KOPT-K1 (cell line): ENCODE measurements at regions not wholly inside any gene's neighbourhood (a gene's known extent, or its start where the extent isn't known, plus 50 kb on each side); places are given as distances from the start of the nearest gene placed in this dataset.
"Not testable (repeated sequence)": the region's sequence is repeated elsewhere in the genome, so short reads cannot be mapped to it uniquely, and the experiment has no call there.

Experiments
- H3K27ac ChIP-seq: fragments of 200-600 bp; sonication (generic); 2 replicates; pipeline ENCODE4 v1.5.1; 2016; ENCODE audit warnings: antibody characterized with exemption, mild to moderate bottlenecking, low read depth, low read length; ENCODE audit not compliant: poor library complexity, severe bottlenecking
- H3K36me3 ChIP-seq: fragments of 200-600 bp; sonication (generic); 2 replicates; pipeline ENCODE4 v1.5.1; 2017; ENCODE audit warnings: antibody characterized with exemption, mild to moderate bottlenecking, low read length, moderate library complexity; ENCODE audit not compliant: insufficient read depth
- H3K9me3 ChIP-seq: fragments of 200-600 bp; sonication (generic); 2 replicates; pipeline ENCODE4 v1.5.1; 2017; ENCODE audit warnings: antibody characterized with exemption, low read length, mild to moderate bottlenecking; ENCODE audit not compliant: insufficient read depth, poor library complexity, severe bottlenecking

DNA sequence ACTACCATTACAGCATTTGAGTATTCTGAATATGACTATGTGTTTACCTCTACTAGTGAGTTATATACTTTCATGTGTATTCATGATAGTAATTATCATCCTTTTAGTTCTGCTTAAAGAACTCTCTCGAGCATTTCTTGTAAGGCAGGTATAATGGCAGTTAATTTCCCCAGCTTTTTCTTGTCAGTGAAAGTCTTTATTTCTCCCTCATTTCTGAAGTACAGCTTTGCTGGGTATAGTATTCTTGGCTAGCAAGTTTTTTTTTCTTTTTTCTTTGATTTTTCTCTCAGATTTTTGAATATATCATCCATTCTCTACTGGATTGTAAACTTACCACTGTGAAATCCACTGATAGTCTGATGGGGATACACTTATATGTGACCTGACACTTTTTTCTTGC, 165.9 kb upstream of the ARHGAP5 start:
- Histone ChIP-seq H3K27ac (no peak overlapping the region), H3K36me3 (no peaks in the 10 kb centered on the region), H3K9me3 (peaks cover 13% of the 10 kb centered on the region)

DNA sequence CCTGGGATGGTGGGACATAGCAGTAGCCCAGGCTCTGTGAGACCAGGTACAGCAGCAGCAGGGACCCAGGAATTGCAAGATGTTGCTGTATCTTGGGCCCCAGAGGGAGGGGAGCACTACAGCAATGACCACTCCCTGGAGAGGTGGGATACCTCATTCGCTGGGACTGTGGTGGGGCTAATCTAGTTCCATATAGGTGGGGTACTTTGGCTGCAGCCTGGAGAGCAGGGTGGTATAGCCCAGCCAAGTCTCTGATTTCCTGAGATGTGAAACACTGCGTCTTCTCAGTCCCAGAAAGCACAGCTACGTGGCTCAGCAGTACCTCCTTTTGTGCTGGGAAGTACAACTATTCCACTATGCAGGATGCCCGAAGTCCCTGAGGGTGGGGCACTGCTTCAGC, 163.7 kb upstream of the ARHGAP5 start:
- H3K36me3 ChIP-seq, result no peaks in the 10 kb centered on the region
- H3K9me3 ChIP-seq, result peaks cover 13% of the 10 kb centered on the region
- no peak overlapping the region for H3K27ac ChIP-seq

DNA sequence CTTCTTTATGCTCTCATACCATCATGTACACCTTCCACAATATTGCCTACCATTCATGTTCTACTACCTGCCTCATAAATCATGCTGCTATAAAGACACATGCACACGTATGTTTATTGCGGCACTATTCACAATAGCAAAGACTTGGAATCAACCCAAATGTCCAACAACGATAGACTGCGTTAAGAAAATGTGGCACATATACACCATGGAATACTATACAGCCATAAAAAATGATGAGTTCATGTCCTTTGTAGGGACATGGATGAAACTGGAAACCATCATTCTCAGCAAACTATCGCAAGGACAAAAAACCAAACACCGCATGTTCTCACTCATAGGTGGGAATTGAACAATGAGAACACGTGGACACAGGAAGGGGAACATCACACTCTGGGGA, 158.8 kb upstream of the ARHGAP5 start:
- not testable (repeated sequence) for H3K27ac ChIP-seq, H3K9me3 ChIP-seq, H3K36me3 ChIP-seq

DNA sequence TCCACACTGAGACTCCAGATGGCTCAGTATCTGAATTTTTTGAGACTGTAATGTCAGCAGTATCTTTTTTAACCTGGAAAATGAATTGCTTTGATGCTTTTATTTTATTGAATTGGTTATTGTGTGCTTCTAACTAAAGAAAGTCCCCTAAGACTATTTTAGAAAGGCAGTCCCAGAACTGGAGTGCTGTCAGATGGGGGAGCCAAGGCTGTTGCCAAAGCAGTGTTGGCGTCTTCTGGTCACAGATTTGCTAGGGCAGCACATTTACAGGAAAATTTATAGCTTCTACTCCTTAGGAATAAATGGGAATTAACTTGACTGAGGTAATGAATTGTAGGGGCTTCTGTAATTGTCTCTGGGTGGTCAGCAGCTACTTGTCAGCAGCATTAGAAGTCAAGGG, 157.1 kb upstream of the ARHGAP5 start:
- H3K9me3 ChIP-seq, result no peaks in the 10 kb centered on the region
- no peaks in the 10 kb centered on the region for H3K36me3 ChIP-seq
- H3K27ac ChIP-seq, result no peak overlapping the region

DNA sequence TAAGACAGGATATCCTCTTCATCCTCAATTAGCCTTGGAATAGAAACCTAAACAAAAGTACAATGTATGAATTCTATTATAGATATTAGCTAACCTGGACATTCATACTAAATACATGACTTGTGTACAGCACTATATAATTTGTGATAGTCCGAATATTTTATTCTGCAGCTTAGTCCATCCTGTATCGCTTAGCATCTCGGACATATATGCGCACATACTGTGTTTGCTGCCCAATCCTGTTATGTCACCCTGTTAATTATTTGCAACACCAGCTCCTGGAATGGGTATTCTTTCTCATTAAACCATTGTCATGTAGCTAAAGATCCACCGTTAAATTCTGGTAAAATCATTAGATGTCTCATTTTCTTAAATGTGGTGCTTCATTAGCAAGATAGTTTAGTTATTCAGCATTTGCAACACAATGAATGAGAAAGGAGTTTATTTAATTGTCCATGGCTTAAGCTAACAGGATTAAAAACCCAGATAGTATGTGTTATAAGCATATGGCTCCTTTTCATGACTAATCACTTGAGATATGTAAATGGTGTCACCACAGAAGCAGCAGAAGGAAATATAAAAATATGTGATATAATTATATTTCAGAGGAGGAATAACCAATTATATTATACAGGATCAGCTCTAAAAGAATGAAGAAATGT, 156.0 kb upstream of the ARHGAP5 start:
- Histone ChIP-seq H3K36me3 (no peaks in the 10 kb centered on the region), H3K27ac (no peak overlapping the region), H3K9me3 (no peaks in the 10 kb centered on the region)

DNA sequence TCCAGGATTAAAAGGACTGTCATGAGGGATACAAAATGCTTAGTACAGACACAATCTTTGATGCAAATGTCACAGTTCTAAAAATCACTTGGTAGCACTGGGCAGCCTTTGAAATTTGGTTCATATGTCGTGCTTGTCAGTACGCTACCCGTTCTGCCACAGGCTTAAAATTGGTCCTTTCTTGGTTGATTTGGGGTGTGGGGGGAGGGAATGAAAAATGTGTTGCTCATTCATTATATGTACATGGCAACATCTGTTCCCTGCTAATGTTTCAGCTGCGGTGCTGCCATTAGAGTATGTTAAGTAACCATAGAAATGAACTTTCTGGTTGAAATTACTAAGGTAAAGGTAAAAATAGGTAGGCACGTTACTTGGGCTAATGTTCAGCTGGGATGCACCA, 155.4 kb upstream of the ARHGAP5 start:
- no peaks in the 10 kb centered on the region for H3K36me3 ChIP-seq
- no peak overlapping the region for H3K27ac ChIP-seq
- no peaks in the 10 kb centered on the region for H3K9me3 ChIP-seq

DNA sequence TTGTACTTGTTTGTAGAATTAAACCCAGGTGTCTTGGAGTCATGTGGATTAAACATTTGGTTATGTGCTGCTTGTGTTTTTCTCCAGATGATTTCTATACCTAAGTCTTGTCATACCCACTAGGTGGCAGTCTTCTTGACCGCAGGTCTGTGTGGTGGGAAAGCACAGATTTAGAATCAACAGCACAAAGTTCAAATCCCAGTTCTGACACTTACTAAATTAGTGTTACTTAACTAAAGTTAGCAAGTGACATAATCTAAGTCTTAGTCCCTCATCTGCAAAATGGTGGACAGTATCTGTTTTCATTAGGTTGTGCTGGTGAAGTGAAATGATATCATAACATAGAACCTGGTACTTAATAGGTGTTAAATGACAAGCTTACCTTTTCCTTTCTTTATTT, 151.0 kb upstream of the ARHGAP5 start:
- no peak overlapping the region for H3K27ac ChIP-seq
- H3K36me3 ChIP-seq, result no peaks in the 10 kb centered on the region
- no peaks in the 10 kb centered on the region for H3K9me3 ChIP-seq

DNA sequence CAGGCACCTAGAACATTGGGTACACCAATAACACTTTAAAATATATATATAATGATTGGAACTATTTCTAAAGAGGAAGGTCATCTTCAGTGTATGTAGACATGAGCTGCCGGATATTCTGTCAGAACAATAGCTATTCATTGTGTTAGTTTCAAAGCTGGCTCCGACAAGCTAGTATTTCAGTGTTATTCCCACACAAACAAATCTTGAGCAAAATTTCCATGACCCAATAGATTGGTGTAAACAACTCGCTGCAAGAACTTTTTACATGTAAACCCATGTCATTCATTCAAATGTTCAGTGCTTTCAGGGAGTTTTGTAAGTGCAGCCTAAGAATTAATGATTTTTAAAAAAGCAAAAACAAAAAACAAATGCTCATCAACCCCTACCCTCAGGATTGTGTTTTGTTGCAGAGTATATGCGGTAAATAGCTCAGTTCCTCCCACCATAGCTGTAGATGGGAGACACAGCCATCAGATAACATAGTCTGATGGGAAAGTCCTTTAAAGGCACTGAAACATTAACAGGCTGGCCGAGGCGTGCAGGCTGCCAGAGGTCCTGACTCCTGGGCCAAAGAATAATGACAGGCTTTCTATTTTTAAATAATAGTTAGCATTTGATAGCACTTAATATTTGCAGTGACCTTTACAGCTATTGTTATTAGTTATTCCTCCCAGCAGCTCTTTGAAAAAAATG, 150.3 kb upstream of the ARHGAP5 start:
- Histone ChIP-seq H3K9me3 (no peaks in the 10 kb centered on the region), H3K36me3 (no peaks in the 10 kb centered on the region), H3K27ac (no peak overlapping the region)

DNA sequence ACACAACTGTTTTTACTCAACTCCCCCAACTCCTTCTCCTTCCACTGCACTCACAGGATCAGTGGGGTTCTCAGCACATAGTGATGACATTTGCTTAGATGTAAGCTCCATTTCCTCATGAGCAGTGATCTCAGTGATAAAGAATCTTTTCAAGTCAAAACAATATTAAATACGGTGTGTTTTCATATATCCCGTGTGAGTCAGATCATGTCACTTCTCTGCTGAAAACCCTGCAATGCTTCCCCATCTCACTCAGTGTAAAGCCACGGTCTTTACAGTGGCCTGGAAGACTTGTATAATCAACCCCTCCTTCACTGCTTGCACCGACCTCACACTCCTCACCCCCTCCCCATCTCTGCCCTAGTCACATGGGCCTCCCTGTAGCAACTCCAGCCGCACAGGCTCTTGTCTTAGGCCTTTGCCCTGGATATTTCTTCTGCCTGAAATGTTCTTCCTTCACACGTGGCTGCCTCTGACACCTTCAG, 149.7 kb upstream of the ARHGAP5 start:
- H3K27ac ChIP-seq, result no peak overlapping the region
- no peaks in the 10 kb centered on the region for H3K36me3 ChIP-seq

DNA sequence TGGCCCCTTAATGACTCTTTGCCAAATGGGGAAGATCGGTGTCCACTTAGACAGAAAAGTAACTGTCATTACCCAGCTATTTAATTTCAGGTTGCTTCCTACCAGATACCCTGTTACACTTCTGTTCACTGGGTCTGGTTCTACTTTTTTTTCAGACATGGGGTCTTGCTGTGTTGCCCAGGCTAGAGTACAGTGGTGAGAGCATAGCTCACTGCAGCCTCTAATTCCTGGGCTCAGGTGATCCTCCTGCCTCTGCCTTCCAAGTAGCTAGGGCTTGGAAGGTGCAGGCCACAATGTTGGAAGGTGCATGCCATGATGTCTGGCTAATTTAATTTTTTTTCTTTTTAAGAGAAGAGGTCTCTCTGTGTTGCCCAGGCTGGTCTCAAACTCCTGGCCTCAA, 147.0 kb upstream of the ARHGAP5 start:
- Histone ChIP-seq H3K27ac (no peak overlapping the region), H3K36me3 (no peaks in the 10 kb centered on the region), H3K9me3 (no peaks in the 10 kb centered on the region)

More for the DNA sequence above, 149.7 kb upstream of the ARHGAP5 start:
- no peaks in the 10 kb centered on the region for H3K9me3 ChIP-seq

DNA sequence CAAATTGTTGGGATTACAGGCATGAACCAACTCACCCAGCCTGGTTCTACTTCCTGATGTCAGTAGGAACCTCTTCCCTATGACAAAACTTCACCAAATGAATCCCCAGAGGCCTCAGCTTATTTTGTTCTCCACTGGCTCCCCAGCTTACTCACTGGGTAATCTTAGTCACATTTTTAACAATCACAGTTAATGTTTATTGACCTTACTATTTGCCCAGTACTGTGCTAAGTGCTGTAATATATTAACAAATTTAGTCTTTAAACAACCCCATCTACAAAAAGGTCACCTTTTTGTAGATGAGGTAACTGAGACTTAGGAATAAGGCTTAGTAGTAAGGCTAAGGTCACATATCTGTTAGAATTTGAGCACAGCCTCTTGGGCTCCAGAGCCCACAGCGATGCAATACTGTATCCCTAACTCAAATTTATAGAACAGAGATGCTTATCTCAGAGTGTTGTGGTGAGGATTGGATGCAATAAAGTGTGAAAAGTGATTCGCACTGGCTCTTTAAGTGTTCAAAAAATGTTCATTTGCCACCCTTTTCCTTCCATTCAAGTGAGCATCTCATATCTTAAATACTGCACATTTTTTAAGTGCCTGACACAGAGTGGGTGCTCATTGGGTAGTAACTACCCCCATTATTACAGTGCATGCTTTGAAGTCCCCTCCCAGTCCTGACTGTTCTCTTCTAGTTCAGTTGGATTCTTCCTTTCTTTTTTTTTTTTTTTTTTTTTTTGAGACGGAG, 146.4 kb upstream of the ARHGAP5 start:
- Histone ChIP-seq H3K27ac (no peak overlapping the region), H3K9me3 (no peaks in the 10 kb centered on the region), H3K36me3 (no peaks in the 10 kb centered on the region)

DNA sequence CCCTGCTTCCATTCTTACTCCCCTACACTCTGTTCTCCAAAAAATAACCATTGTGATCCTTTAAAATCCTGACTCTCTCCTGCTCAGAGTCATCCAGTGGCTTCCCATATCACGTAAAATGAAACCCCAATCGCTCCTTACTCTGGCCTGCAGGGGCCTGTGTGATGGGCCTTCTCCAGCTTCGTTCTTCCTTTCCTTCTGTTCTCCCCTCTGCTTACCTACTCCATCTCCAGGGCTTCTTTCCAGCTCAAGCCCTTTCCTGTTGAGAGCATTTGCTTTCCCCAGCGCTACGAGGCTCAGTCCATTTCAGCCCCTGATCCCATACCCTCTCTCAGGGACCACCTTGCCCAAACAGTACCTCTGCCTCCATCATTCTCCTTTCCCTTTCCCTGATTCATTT, 144.4 kb upstream of the ARHGAP5 start:
- H3K27ac ChIP-seq, result no peak overlapping the region
- H3K36me3 ChIP-seq, result no peaks in the 10 kb centered on the region
- H3K9me3 ChIP-seq, result no peaks in the 10 kb centered on the region

DNA sequence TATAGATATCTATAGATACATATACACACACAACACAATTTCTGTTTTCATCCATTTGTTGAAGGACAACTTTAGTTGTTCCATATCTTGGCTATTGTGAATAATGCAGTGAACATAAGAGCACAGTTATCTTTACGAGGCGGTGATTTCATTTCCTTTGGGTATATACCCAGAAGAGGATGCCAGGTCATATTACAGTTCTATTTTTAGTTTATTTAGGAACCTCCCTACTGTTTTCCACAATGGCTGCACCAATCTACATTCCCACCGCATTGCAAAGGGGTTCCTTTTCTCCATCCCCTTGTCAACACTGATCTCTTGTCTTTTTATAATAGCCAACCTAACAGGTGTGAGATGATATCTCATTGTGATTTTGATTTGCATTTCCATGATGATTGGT, 143.4 kb upstream of the ARHGAP5 start:
- Histone ChIP-seq H3K27ac (no peak overlapping the region), H3K9me3 (no peaks in the 10 kb centered on the region), H3K36me3 (no peaks in the 10 kb centered on the region)

DNA sequence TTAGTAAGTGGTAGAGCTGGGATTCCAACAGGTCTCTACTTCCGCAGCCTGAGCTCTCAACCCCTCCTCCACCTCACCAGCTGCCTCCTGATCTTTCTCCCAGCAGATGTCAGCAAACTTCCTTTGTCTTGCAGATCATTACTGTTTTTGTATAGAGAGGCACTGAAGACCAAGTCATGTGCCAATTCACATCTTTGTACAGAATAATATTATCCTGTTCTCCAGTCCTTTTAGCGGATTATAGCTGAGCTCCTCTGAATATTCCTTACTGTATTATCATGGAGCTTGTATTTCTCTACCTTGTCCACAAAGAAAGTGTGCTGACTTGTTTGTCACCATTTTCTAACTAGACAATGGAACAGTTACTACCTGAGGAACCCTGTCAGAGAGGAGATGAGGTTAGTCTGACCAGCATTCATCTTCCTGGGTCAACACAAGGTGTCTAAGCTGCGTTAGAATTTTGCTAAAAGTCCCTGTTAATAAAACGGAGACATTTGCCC, 142.3 kb upstream of the ARHGAP5 start:
- no peak overlapping the region for H3K27ac ChIP-seq
- H3K9me3 ChIP-seq, result no peaks in the 10 kb centered on the region
- no peaks in the 10 kb centered on the region for H3K36me3 ChIP-seq

DNA sequence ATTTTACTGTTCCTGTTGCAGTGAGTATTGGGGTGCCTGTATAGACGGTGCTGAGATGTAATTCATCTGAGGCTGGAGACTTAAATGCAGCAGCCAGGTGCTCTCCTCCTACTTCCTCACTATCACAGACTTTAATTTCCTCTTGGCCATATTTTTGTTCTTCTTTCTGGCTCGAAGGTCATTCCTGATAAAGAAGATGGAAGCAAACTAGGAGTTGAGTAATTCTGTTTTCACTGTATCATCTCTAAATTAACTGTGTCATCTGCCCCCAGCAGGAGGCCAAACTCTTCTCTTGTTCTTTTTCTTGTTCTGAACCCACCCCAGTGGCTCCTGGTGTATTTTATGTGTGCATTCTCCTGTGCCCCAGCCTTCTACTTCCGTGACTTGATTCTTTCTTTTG, 141.7 kb upstream of the ARHGAP5 start:
- Histone ChIP-seq H3K27ac (no peak overlapping the region), H3K36me3 (no peaks in the 10 kb centered on the region), H3K9me3 (no peaks in the 10 kb centered on the region)
